K562 (cell line): ENCODE measurements at regions not wholly inside any gene's neighbourhood (a gene's known extent, or its start where the extent isn't known, plus 50 kb on each side); places are given as distances from the start of the nearest gene placed in this dataset.

Experiments
- ATAC-seq: fragments of 200-7000 bp; cut with Tn5 transposase; 3 replicates; pipeline ENCODE4 v1.9.1; 2020; ENCODE audit warnings: moderate library complexity
- BruUV-seq: library from RNA; stranded (reverse); fragments of 400-500 nt; replicated peaks from 2 replicates; lab custom pipeline; 2021; lab: Mats Ljungman, UMichigan
- CTCF ChIA-PET: fragments of 300-600 bp; formaldehyde crosslinking; extraction: SDS; loops from one replicate; lab custom pipeline; 2021; ENCODE audit warnings: low intra/inter-chr PET ratio; lab: Yijun Ruan, JAX
- POLR2A ChIA-PET: fragments of 300-600, 350-650 bp; sonication (Branson Sonifier 250); formaldehyde crosslinking; extraction: SDS; loops from one replicate; lab custom pipeline; 2021; ENCODE audit warnings: antibody characterized with exemption, inconsistent platforms; lab: Yijun Ruan, JAX
- DNase-seq, 4 experiments: peaks; one replicate each; pipeline versions ENCODE4 v3.0.0 to v3.0.0-alpha.2; 2011 to 2018; ENCODE audit warnings: low spot score in 3 of 4, mixed read lengths in 3 of 4; ENCODE audit errors: extremely low read depth in 1 of 4
- FAIRE-seq: peaks from 2 replicates; lab custom pipeline; 2011; peaks lifted over from hg19 to GRCh38; lab: Jason Lieb, UNC
- H2AFZ ChIP-seq: 2 replicates; pipeline ENCODE4 v1.6.0; 2011; ENCODE audit warnings: low read depth, low read length, control low read depth, inconsistent platforms
- H3K27ac ChIP-seq: fragments of 200-600 bp; 3 replicates; pipeline ENCODE4 v1.8.0; 2011; ENCODE audit warnings: low read depth, mild to moderate bottlenecking, control low read depth, inconsistent platforms, low read length, moderate library complexity, mixed read lengths; ENCODE audit errors: extremely low read depth
- H3K27me3 ChIP-seq, 2 experiments: fragments of 300-600 bp in 1 of 2; 2 replicates in 1 of 2; 3 replicates in 1 of 2; pipeline versions ENCODE4 v1.6.0 to v1.8.0; 2011; ENCODE audit warnings: inconsistent platforms in 2 of 2, low read length in 2 of 2, mild to moderate bottlenecking in 1 of 2, mixed read lengths in 1 of 2, moderate library complexity in 1 of 2; ENCODE audit not compliant: control insufficient read depth in 2 of 2, insufficient read depth in 2 of 2
- H3K36me3 ChIP-seq: fragments of 300-600 bp; 3 replicates; pipeline ENCODE4 v1.8.0; 2011; ENCODE audit warnings: mild to moderate bottlenecking, low read length, inconsistent platforms; ENCODE audit not compliant: control insufficient read depth, insufficient read depth
- H3K4me1 ChIP-seq, 2 experiments: fragments of 200-600 bp in 1 of 2; replicated peaks in 1 of 2; 2 replicates in 1 of 2; 3 replicates in 1 of 2; pipeline versions ENCODE4 v1.5.1 to v1.8.0; 2011; ENCODE audit warnings: inconsistent platforms in 2 of 2, low read length in 2 of 2, mild to moderate bottlenecking in 1 of 2, mixed read lengths in 1 of 2, moderate library complexity in 1 of 2; ENCODE audit not compliant: control insufficient read depth in 2 of 2, insufficient read depth in 2 of 2
- H3K4me2 ChIP-seq: 2 replicates; pipeline ENCODE4 v1.6.1; 2011; ENCODE audit warnings: low read length, control low read depth, inconsistent platforms, mixed read lengths; ENCODE audit not compliant: insufficient read depth
- H3K4me3 ChIP-seq: fragments of 200-600 bp; sonication (generic), shearing (Covaris generic); 2 replicates; pipeline ENCODE4 v1.5.1; 2016; ENCODE audit warnings: control low read depth, inconsistent platforms
- H3K79me2 ChIP-seq: fragments of 200-600 bp; 3 replicates; pipeline ENCODE4 v1.8.0; 2011; ENCODE audit warnings: low read length, inconsistent platforms; ENCODE audit not compliant: control insufficient read depth, insufficient read depth
- H3K9ac ChIP-seq, 2 experiments: 2 replicates each; pipeline versions ENCODE4 v1.6.0 to v1.6.1; 2011; ENCODE audit warnings: low read depth in 2 of 2, low read length in 2 of 2, control low read depth in 1 of 2, inconsistent platforms in 1 of 2, mild to moderate bottlenecking in 1 of 2, mixed read lengths in 1 of 2; ENCODE audit not compliant: insufficient read depth in 1 of 2
- H3K9me1 ChIP-seq: one replicate; pipeline ENCODE4 v1.6.0; 2011; ENCODE audit warnings: inconsistent platforms, mild to moderate bottlenecking, low read length, moderate library complexity; ENCODE audit not compliant: control insufficient read depth, insufficient read depth
- H3K9me3 ChIP-seq: replicated peaks from 2 replicates; pipeline ENCODE4 v1.5.1; 2011; ENCODE audit warnings: low read depth, low read length, inconsistent platforms; ENCODE audit not compliant: control insufficient read depth, insufficient read depth
- H4K20me1 ChIP-seq: replicated peaks from 2 replicates; pipeline ENCODE4 v1.6.1; 2011; ENCODE audit warnings: low read length, inconsistent platforms, mixed read lengths; ENCODE audit not compliant: control insufficient read depth, insufficient read depth
- HSF4 ChIP-seq: fragments of 250-450 bp; sonication (Bioruptor Pico); IDR thresholded peaks from 2 replicates; pipeline ENCODE4 v2.1.2; 2022; ENCODE audit warnings: mild to moderate bottlenecking, moderate library complexity, borderline replicate concordance
- MEF2A ChIP-seq: IDR thresholded peaks from 2 replicates; pipeline ENCODE4 v1.6.1; 2011; ENCODE audit warnings: low read depth, mild to moderate bottlenecking, low read length, moderate library complexity; ENCODE audit not compliant: control insufficient read depth
- NFXL1 ChIP-seq: fragments of 450-650 bp; formaldehyde crosslinking; IDR thresholded peaks from 2 replicates; pipeline ENCODE4 v1.4.0; 2021; ENCODE audit warnings: mild to moderate bottlenecking
- PHTF2 ChIP-seq: fragments of 250-450 bp; sonication (Bioruptor Pico); IDR thresholded peaks from 2 replicates; pipeline ENCODE4 v1.5.0; 2021; ENCODE audit warnings: mild to moderate bottlenecking
- ZFPM2 ChIP-seq: fragments of 250-450 bp; sonication (Bioruptor Pico); IDR thresholded peaks from 2 replicates; pipeline ENCODE4 v1.5.1; 2022; ENCODE audit warnings: mild to moderate bottlenecking
- ZNF311 ChIP-seq: fragments of 250-450 bp; sonication (Bioruptor Pico); IDR thresholded peaks from 2 replicates; pipeline ENCODE4 v1.4.0; 2020; ENCODE audit warnings: mild to moderate bottlenecking, moderate library complexity
- WGBS: fragments of 100-300 bp; shearing (Covaris generic); methylation state at CpG from one replicate; pipeline ENCODE4 v1.1.6; 2016; ENCODE audit warnings: low coverage, mixed read lengths; ENCODE audit not compliant: insufficient coverage; ENCODE audit errors: missing lambda C conversion rate; 5-methylcytosine and 5-hydroxymethylcytosine counted together
- in situ Hi-C: fragments of 300-500 bp; cut with MboI; formaldehyde crosslinking; loops from 4 replicates; pipeline ENCODE4 v1.15.0; 2018; ENCODE audit warnings: inconsistent platforms, mixed read lengths
- intact Hi-C: fragments of 100-400 bp; cut with micrococcal nuclease; formaldehyde crosslinking; loops from 2 replicates; pipeline ENCODE4 v1.14.2; 2022
- TF ChIP-seq, protein P1 (sequence below): fragments of 450-650 bp; IDR thresholded peaks from 2 replicates; pipeline ENCODE4 v1.7.1; 2018; ENCODE audit warnings: mild to moderate bottlenecking, low read depth; ENCODE audit not compliant: partially characterized antibody
- TF ChIP-seq, protein P2 (sequence below): fragments of 450-650 bp; IDR thresholded peaks from 2 replicates; pipeline ENCODE4 v1.6.1; 2016; ENCODE audit warnings: low read depth
- TF ChIP-seq, protein P3 (sequence below): fragments of 450-650 bp; IDR thresholded peaks from 2 replicates; pipeline ENCODE4 v1.6.1; 2016; ENCODE audit warnings: borderline replicate concordance

DNA sequence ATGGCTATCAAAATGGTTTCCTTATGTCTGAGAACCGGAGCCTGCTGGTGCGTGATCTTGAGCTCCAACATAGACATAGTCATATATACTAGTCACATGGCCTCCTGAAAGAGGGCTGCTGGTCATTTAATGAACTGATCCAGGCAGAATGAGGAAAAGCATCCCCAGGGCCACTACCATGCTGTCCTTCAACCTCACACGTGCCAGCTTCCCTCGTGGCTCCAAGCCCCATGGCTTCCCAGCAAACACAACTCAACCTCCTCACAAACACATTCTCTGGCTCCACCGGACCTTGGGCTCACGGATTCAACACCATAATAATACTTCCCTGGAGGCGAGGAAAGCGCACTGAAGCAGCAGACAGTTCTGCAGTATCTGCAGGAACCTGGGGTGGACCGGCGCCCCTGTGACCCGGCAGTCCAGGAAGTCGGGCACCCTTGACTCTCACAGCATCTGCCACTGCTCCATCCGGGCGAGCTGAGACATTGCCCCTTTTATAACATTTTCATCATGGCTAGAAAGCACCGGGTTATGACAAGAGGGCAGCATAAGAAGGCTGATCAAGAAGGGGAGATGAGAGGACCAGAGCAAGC lies 57.2 kb upstream of the CDH5 start:
- no peak for FAIRE-seq
- ChIA-PET CTCF (no interaction called here), POLR2A (no interaction called here)
- no peaks in the 10 kb centered on the region for H3K9me1 ChIP-seq
- no TSS peak for BruUV-seq
- in situ Hi-C loops (no loop called here), intact Hi-C loops (no loop called here)
- no peak overlapping the region for H3K27ac ChIP-seq
- H3K4me2 ChIP-seq = no peak overlapping the region
- peaks cover 7 to 37% of the 10 kb centered on the region in 2 experiments; a peak in 3 of 5 replicates for H3K27me3 ChIP-seq
- no peaks in the 10 kb centered on the region for H3K4me1 ChIP-seq
- H3K9ac ChIP-seq = no peak overlapping the region
- no peak for ATAC-seq
- H3K4me3 ChIP-seq = no peak overlapping the region
- H2AFZ ChIP-seq = no peak overlapping the region
- H3K79me2 ChIP-seq = no peaks in the 10 kb centered on the region
- H4K20me1 ChIP-seq = no peaks in the 10 kb centered on the region; the same call in 1 of the 2 replicates
- no peaks in the 10 kb centered on the region for H3K9me3 ChIP-seq
- 0% methylated on average over 15 of the region's 15 CpGs for WGBS
- no peaks in the 10 kb centered on the region for H3K36me3 ChIP-seq
- DNase-seq = no peak
- TF ChIP-seq MEF2A (no peak), ZFPM2 (CRISPR knock-in tag) (no peak), PHTF2 (CRISPR knock-in tag) (no peak), ZNF311 (CRISPR knock-in tag) (no peak), HSF4 (CRISPR knock-in tag) (no peak), NFXL1 (CRISPR knock-in tag) (no peak)
- TF ChIP-seq, protein P1, sequence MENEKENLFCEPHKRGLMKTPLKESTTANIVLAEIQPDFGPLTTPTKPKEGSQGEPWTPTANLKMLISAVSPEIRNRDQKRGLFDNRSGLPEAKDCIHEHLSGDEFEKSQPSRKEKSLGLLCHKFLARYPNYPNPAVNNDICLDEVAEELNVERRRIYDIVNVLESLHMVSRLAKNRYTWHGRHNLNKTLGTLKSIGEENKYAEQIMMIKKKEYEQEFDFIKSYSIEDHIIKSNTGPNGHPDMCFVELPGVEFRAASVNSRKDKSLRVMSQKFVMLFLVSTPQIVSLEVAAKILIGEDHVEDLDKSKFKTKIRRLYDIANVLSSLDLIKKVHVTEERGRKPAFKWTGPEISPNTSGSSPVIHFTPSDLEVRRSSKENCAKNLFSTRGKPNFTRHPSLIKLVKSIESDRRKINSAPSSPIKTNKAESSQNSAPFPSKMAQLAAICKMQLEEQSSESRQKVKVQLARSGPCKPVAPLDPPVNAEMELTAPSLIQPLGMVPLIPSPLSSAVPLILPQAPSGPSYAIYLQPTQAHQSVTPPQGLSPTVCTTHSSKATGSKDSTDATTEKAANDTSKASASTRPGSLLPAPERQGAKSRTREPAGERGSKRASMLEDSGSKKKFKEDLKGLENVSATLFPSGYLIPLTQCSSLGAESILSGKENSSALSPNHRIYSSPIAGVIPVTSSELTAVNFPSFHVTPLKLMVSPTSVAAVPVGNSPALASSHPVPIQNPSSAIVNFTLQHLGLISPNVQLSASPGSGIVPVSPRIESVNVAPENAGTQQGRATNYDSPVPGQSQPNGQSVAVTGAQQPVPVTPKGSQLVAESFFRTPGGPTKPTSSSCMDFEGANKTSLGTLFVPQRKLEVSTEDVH = no peak
- TF ChIP-seq, protein P2, sequence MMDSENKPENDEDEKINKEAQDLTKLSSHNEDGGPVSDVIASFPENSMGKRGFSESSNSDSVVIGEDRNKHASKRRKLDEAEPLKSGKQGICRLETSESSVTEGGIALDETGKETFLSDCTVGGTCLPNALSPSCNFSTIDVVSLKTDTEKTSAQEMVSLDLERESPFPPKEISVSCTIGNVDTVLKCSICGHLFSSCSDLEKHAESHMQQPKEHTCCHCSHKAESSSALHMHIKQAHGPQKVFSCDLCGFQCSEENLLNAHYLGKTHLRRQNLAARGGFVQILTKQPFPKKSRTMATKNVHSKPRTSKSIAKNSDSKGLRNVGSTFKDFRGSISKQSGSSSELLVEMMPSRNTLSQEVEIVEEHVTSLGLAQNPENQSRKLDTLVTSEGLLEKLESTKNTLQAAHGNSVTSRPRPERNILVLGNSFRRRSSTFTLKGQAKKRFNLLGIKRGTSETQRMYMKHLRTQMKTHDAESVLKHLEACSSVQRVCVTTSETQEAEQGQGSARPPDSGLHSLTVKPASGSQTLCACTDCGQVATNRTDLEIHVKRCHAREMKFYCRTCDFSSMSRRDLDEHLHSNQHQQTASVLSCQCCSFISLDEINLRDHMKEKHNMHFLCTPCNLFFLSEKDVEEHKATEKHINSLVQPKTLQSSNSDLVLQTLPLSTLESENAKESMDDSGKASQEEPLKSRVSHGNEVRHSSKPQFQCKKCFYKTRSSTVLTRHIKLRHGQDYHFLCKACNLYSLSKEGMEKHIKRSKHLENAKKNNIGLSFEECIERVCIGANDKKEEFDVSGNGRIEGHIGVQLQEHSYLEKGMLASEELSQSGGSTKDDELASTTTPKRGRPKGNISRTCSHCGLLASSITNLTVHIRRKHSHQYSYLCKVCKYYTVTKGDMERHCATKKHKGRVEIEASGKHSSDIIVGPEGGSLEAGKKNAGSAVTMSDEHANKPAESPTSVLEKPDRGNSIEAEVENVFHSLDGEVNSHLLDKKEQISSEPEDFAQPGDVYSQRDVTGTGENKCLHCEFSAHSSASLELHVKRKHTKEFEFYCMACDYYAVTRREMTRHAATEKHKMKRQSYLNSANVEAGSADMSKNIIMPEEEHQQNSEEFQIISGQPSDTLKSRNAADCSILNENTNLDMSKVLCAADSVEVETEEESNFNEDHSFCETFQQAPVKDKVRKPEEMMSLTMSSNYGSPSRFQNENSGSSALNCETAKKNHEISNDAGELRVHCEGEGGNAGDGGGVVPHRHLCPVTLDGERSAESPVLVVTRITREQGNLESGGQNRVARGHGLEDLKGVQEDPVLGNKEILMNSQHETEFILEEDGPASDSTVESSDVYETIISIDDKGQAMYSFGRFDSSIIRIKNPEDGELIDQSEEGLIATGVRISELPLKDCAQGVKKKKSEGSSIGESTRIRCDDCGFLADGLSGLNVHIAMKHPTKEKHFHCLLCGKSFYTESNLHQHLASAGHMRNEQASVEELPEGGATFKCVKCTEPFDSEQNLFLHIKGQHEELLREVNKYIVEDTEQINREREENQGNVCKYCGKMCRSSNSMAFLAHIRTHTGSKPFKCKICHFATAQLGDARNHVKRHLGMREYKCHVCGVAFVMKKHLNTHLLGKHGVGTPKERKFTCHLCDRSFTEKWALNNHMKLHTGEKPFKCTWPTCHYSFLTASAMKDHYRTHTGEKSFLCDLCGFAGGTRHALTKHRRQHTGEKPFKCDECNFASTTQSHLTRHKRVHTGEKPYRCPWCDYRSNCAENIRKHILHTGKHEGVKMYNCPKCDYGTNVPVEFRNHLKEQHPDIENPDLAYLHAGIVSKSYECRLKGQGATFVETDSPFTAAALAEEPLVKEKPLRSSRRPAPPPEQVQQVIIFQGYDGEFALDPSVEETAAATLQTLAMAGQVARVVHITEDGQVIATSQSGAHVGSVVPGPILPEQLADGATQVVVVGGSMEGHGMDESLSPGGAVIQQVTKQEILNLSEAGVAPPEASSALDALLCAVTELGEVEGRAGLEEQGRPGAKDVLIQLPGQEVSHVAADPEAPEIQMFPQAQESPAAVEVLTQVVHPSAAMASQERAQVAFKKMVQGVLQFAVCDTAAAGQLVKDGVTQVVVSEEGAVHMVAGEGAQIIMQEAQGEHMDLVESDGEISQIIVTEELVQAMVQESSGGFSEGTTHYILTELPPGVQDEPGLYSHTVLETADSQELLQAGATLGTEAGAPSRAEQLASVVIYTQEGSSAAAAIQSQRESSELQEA = no peak
- TF ChIP-seq, protein P3, sequence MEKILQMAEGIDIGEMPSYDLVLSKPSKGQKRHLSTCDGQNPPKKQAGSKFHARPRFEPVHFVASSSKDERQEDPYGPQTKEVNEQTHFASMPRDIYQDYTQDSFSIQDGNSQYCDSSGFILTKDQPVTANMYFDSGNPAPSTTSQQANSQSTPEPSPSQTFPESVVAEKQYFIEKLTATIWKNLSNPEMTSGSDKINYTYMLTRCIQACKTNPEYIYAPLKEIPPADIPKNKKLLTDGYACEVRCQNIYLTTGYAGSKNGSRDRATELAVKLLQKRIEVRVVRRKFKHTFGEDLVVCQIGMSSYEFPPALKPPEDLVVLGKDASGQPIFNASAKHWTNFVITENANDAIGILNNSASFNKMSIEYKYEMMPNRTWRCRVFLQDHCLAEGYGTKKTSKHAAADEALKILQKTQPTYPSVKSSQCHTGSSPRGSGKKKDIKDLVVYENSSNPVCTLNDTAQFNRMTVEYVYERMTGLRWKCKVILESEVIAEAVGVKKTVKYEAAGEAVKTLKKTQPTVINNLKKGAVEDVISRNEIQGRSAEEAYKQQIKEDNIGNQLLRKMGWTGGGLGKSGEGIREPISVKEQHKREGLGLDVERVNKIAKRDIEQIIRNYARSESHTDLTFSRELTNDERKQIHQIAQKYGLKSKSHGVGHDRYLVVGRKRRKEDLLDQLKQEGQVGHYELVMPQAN = no peak
